ENCODE measurements at regions not wholly inside any gene's neighbourhood (a gene's known extent, or its start where the extent isn't known, plus 50 kb on each side); places are given as distances from the start of the nearest gene placed in this dataset.

- Histone ChIP-seq H3K27me3 (ENCODE audit: control insufficient read depth in 4 of 4, insufficient read depth in 4 of 4, low read length in 3 of 4) (no peaks in the 10 kb centered on the region), H3K4me3 (ENCODE audit: low read depth in 1 of 3, low read length in 3 of 3) (no peak overlapping the region), H3K9me3 (ENCODE audit: control insufficient read depth in 4 of 4, low read length in 3 of 4) (no peaks in the 10 kb centered on the region), H3K27ac (ENCODE audit: low read depth in 1 of 2, low read length in 2 of 2) (no peak overlapping the region), H3K36me3 (ENCODE audit: control insufficient read depth in 4 of 4, insufficient read depth in 3 of 4, low read depth in 1 of 4, low read length in 3 of 4) (no peaks in the 10 kb centered on the region), H3K4me1 (ENCODE audit: control insufficient read depth in 4 of 4, insufficient read depth in 4 of 4, low read length in 3 of 4) (no peaks in the 10 kb centered on the region), H3K9ac (ENCODE audit: low read depth in 1 of 2, low read length in 2 of 2) (no peak overlapping the region)
- no peak for DNase-seq (ENCODE audit: low spot score)
- WGBS, result 88% methylated on average over 16 of the region's 16 CpGs
- TF ChIP-seq FOXA2 (IDR thresholded peaks at IDR 0.05), result no peak
- no peak for TF ChIP-seq FOXA1 (IDR thresholded peaks at IDR 0.05)
- no peak for TF ChIP-seq SP1 (IDR thresholded peaks at IDR 0.05)
- no peak for TF ChIP-seq JUND (IDR thresholded peaks at IDR 0.05)
- TF ChIP-seq HNF4G (IDR thresholded peaks at IDR 0.05), result no peak
- TF ChIP-seq, protein P1, sequence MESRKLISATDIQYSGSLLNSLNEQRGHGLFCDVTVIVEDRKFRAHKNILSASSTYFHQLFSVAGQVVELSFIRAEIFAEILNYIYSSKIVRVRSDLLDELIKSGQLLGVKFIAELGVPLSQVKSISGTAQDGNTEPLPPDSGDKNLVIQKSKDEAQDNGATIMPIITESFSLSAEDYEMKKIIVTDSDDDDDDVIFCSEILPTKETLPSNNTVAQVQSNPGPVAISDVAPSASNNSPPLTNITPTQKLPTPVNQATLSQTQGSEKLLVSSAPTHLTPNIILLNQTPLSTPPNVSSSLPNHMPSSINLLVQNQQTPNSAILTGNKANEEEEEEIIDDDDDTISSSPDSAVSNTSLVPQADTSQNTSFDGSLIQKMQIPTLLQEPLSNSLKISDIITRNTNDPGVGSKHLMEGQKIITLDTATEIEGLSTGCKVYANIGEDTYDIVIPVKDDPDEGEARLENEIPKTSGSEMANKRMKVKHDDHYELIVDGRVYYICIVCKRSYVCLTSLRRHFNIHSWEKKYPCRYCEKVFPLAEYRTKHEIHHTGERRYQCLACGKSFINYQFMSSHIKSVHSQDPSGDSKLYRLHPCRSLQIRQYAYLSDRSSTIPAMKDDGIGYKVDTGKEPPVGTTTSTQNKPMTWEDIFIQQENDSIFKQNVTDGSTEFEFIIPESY (IDR thresholded peaks at IDR 0.05), result no peak
- TF ChIP-seq TAF1 (conservative IDR thresholded peaks at IDR 0.05), result no peak
- no peak for TF ChIP-seq RXRA (IDR thresholded peaks at IDR 0.05)
- TF ChIP-seq, protein P2, sequence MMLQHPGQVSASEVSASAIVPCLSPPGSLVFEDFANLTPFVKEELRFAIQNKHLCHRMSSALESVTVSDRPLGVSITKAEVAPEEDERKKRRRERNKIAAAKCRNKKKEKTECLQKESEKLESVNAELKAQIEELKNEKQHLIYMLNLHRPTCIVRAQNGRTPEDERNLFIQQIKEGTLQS (IDR thresholded peaks at IDR 0.05), result no peak
- TF ChIP-seq EGR1 (IDR thresholded peaks at IDR 0.05; ENCODE audit: low read depth in 2 of 2), result no peak
Measured at GRCh38 chr19:30116984-30117555, 175.0 kb downstream of the URI1 start.

GRCh38 chr19:30117636-30118145 is 175.7 kb downstream of the URI1 start:
- H3K4me3 ChIP-seq (ENCODE audit: low read depth in 1 of 3, low read length in 3 of 3), result no peak overlapping the region
- no peak for TF ChIP-seq TAF1 (conservative IDR thresholded peaks at IDR 0.05)
- TF ChIP-seq, protein P1 (IDR thresholded peaks at IDR 0.05), result no peak
- TF ChIP-seq FOXA2 (IDR thresholded peaks at IDR 0.05), result no peak
- TF ChIP-seq YY1 (IDR thresholded peaks at IDR 0.05), result no peak
- no peak for TF ChIP-seq JUND (IDR thresholded peaks at IDR 0.05)
- TF ChIP-seq RAD21 (IDR thresholded peaks at IDR 0.05), result no peak
- TF ChIP-seq, protein P2 (IDR thresholded peaks at IDR 0.05), result no peak
- TF ChIP-seq EGR1 (IDR thresholded peaks at IDR 0.05; ENCODE audit: low read depth in 2 of 2), result no peak
- H3K27me3 ChIP-seq (ENCODE audit: control insufficient read depth in 4 of 4, insufficient read depth in 4 of 4, low read length in 3 of 4), result no peaks in the 10 kb centered on the region
- DNase-seq (ENCODE audit: low spot score), result no peak
- H3K4me1 ChIP-seq (ENCODE audit: control insufficient read depth in 4 of 4, insufficient read depth in 4 of 4, low read length in 3 of 4), result no peaks in the 10 kb centered on the region
- H3K36me3 ChIP-seq (ENCODE audit: control insufficient read depth in 4 of 4, insufficient read depth in 3 of 4, low read depth in 1 of 4, low read length in 3 of 4), result no peaks in the 10 kb centered on the region
- WGBS, result 88% methylated on average over 12 of the region's 12 CpGs
- H3K9ac ChIP-seq (ENCODE audit: low read depth in 1 of 2, low read length in 2 of 2), result no peak overlapping the region
- no peak overlapping the region for H3K27ac ChIP-seq (ENCODE audit: low read depth in 1 of 2, low read length in 2 of 2)
- no peaks in the 10 kb centered on the region for H3K9me3 ChIP-seq (ENCODE audit: control insufficient read depth in 4 of 4, low read length in 3 of 4)

DNA sequence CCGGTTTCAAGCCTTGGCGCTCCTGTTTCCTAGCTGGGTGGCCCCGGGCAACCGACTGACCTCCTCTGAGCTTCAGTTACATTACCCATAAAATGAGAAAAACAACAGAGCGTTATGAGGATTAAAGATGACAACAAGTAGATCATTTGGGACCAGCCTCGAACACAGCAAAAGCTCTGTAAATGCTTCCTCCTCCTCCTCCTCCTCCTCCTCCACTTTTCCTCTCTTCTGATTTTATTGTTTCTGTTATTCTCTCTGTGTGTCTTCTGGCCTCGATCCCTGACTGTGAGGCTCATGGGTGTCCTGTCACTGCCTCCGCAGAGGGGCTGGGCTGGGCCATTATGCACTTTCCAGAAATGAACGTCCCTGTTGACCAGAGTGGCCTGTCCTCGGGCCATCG is 176.2 kb downstream of the URI1 start:
- WGBS, result 89% methylated on average over 11 of the region's 11 CpGs
- TF ChIP-seq RAD21 (IDR thresholded peaks at IDR 0.05), result no peak
- TF ChIP-seq, protein P2 (IDR thresholded peaks at IDR 0.05), result no peak
- no peak for TF ChIP-seq YY1 (IDR thresholded peaks at IDR 0.05)
- no peak for TF ChIP-seq EGR1 (IDR thresholded peaks at IDR 0.05; ENCODE audit: low read depth in 2 of 2)
- no peak for TF ChIP-seq NR2F2 (IDR thresholded peaks at IDR 0.05)
- TF ChIP-seq JUND (IDR thresholded peaks at IDR 0.05), result no peak
- TF ChIP-seq HNF4G (IDR thresholded peaks at IDR 0.05), result no peak
- H3K27ac ChIP-seq (ENCODE audit: low read depth in 1 of 2, low read length in 2 of 2), result no peak overlapping the region

More for the DNA sequence above, 176.2 kb downstream of the URI1 start:
- no peaks in the 10 kb centered on the region for H3K4me1 ChIP-seq (ENCODE audit: control insufficient read depth in 4 of 4, insufficient read depth in 4 of 4, low read length in 3 of 4)
- DNase-seq (ENCODE audit: low spot score), result no peak
- H3K9ac ChIP-seq (ENCODE audit: low read depth in 1 of 2, low read length in 2 of 2), result no peak overlapping the region
- no peak overlapping the region for H3K4me3 ChIP-seq (ENCODE audit: low read depth in 1 of 3, low read length in 3 of 3)
- H3K36me3 ChIP-seq (ENCODE audit: control insufficient read depth in 4 of 4, insufficient read depth in 3 of 4, low read depth in 1 of 4, low read length in 3 of 4), result no peaks in the 10 kb centered on the region
- H3K27me3 ChIP-seq (ENCODE audit: control insufficient read depth in 4 of 4, insufficient read depth in 4 of 4, low read length in 3 of 4), result no peaks in the 10 kb centered on the region
- no peaks in the 10 kb centered on the region for H3K9me3 ChIP-seq (ENCODE audit: control insufficient read depth in 4 of 4, low read length in 3 of 4)

Data from liver (tissue), 7 donors.